Globus pallidus (tissue), 1 donor: ENCODE measurements at regions not wholly inside any gene's neighbourhood (a gene's known extent, or its start where the extent isn't known, plus 50 kb on each side); places are given as distances from the start of the nearest gene placed in this dataset.
"Not testable (repeated sequence)": the region's sequence is repeated elsewhere in the genome, so short reads cannot be mapped to it uniquely, and the experiment has no call there.

Experiments
- DNase-seq: peaks from one replicate; pipeline ENCODE4 v3.0.0-alpha.2; 2015; ENCODE audit warnings: low spot score

GRCh38 chr18:1848716-1849115, 722.6 kb downstream of the METTL4 start:
- DNase-seq, result no peak

DNA sequence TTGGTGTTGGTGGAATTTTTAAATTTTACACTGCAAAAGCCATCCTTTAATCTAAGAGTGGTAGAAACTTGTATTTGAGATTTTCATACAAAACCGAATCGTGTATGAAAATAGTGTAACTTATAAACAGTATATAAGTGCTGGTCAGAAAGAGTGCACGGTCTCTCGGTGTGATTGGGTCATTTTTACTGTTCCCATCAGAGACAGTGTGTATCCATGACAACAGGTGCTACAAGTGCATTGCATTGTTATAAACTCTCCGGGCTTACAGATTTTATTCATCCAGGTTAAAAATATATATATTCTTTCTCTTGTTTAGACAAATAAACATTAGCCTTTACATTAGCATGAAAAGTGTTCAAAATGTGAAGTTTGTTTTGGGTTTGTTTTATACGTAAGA, 721.9 kb downstream of the METTL4 start:
- no peak for DNase-seq

- DNase-seq, result not testable (repeated sequence)
Observed at GRCh38 chr18:1857281-1857680, 714.0 kb downstream of the METTL4 start.

GRCh38 chr18:1861473-1861872, 709.8 kb downstream of the METTL4 start:
- DNase-seq, result no peak

- no peak for DNase-seq
Observed at GRCh38 chr18:1865869-1866268, 705.4 kb downstream of the METTL4 start.

- no peak for DNase-seq
Observed at GRCh38 chr18:1872274-1872673, 699.0 kb downstream of the METTL4 start.

- no peak for DNase-seq
Observed at GRCh38 chr18:1875219-1875618, 696.1 kb downstream of the METTL4 start.

- DNase-seq, result no peak
Observed at GRCh38 chr18:1884623-1885022, 686.7 kb downstream of the METTL4 start.

DNA sequence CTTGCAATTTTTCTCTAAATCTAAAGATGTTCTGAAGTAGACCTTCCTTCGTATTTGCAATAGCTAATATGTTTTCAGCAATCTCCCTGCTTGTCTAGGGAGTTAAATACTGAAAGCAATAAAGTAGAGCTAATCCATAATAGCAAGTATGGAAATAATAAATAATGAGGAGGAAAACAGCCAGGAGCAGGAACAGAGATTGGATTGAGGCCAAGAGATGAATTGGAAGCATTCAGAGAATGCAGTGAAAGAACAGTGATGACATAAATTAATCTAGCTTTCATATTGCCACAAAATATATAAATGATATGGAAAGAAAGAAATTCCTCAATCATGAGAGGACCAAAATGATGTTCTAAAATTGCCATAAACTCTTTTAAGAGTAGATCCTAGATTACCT, 679.7 kb downstream of the METTL4 start:
- DNase-seq, result no peak

DNA sequence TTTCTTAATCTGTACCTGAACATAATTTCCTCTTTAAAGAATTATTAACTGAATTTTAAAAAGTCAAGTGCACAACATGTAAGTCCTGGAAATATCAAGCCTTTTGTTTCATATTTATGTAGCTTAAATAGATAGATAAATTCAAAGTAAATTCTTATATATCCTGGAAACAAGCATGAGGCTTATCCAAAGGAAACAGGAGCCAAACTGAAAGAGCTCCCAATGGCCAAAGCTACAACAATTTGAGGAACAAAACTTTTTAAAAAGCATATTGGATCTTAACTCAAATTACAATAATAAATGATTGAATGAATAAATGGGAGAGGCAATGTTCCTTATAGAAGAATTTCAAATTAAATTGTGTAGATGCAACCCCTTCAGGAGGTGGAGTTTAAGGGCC, 679.1 kb downstream of the METTL4 start:
- DNase-seq, result no peak

DNA sequence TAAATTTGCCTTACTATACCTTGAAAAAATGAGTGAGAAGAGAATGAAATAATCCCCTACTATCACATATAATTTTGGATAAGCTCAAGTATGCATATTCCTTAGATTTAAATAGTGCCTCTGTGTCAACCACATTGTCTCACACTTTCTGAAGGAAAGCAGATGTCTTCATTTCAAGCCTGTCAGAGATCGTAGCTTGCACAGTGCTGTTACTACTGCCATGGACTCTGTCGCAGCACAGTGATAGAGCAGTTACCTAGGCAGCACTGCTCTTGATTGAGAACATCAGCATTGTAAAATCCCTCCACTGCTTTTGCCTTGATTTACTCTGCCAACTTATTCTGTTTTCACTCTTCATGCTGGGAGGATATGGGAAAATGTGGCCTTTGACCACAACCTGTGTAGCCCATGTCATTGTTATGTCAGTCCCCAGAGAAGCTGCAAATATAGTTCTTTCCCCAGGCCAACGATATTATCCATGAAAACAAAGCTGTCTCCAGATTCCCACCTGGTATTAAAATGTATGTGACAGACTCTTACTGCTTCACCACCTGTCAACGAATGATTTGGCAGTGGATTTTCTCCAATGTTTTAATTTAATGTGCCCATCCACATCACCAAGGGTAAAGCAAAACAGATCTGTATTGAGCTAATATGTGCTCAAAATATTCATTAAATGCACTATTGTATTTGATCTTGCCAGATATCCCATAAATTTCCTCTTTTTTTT, 675.7 kb downstream of the METTL4 start:
- no peak for DNase-seq

DNA sequence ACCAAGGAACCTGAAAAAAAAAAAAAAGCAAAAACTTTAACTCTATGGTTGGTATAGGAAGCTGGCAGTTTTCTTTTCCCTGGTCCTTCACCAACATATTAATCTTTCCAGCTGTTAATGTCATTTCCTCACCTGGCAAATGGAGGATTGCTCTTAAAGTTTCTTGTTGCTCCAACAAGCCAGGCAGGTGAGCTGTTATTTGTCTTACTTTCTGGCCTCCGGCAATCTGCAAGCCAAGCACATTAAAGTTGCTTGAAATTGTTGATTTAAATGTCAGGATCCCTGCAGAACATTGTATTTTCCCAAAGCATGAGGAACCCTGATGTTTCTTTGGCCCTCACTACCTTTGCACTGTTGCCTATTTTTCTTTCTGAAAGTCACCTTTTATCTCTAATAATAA, 664.9 kb downstream of the METTL4 start:
- no peak for DNase-seq

DNA sequence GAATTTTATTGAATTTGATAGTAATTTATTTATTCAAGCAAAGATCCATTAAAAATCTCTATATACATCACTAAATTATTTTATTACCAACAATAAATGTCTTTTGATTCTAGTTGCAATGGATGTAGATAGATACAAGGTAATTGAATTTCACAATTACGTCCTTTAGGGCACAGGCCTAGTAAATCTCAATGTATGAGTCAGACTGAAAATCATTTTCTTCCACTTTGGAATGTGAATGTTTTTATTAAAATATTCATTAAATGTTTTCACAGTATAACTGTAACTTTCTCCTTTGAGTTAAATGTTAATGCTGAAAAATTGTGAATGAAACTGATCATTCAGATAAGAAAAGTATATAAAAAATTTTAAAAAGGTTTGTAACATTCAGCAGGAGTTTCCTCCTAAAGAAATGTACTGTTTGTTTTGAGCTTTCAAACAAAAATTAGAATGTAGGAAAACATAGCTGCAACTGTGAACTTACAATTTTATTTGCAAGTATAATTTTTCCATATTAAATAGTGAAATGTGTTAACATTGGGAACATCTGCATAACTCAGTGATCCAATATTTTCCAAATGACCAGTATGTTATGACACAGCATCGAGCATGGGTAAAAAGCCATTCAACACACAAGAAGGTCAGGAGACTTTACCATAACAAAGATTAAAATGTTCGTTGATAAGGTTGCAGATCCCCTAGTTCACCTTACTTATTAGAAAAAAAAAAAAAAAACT, 663.7 kb downstream of the METTL4 start:
- no peak for DNase-seq

DNA sequence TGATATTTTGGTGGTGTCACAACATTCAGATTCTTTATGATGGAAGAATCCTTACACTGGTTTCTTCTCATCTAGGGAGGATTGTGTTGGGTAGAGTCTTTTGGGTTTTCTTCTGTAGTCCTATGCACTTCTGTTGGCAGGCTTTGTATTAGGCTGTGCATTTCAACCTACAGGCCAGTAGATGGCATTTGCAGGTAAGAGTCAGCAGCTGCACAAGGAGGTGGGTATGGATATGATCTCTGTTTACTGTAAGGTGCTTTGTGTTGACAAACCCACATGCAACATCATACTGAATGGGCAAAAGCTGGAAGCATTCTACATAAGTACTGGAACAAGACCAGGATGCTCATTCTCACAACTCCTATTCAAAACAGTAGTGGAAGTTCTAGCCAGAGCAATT, 656.8 kb downstream of the METTL4 start:
- DNase-seq, result no peak

GRCh38 chr18:1916869-1917523, 654.3 kb downstream of the METTL4 start:
- DNase-seq, result no peak

DNA sequence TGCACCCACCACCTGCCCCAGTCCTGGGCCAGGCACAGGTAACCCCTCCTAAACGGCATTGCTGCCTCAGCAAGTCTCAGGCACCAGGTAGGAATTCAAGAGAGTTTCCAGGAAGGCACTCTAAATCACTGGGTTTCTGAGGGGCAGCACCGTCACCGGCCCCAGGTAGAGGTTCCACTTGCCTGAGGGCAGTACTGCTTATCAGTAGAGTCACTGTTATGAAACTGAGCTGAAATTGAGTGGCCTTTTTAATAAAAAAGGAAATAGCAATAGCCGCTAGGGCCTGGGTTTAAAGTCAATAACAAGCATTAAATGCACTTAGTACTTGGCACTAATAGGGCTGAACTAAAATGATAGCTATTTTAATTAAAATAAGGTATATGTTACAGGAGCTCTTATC, 653.7 kb downstream of the METTL4 start:
- DNase-seq, result no peak

DNA sequence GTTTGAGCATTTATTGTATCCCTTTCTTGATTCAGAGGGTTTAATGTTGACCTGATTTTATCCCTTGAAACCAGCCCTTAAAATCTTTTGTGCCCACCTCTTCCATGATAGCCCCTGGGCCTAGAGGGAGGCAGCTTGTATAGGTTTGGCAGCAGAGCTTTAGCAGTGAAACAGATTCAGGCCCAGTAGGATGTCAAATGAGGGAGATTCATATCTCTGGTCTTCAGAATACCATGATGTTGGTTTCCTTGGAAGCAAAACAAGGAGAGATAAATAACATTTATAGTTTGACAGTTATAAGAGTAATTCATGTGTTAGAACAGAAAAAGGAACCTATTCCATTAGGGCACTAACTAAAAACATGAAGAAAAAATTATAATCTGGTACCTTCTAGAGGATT, 649.2 kb downstream of the METTL4 start:
- no peak for DNase-seq

DNA sequence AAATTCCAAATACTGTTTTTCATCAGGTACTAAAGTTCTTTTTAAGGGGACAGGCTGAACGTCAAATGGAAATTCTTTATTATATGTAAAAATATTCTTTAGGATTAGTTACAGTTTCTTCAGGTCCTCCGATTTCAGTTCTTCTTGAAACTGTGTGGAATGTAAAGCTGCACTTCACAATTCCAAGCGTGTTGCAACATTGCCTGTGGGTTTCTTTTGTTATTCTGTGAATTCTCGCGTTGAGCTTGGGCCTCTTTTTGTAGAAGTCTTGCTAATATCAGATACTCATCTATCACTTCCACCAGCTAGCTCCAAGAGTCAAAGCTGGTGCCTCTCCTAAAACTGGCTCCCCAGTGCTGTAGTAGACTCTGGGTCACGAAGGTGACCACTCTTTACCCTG, 642.6 kb downstream of the METTL4 start:
- DNase-seq, result no peak

- no peak for DNase-seq
Observed at GRCh38 chr18:1929720-1930119, 641.6 kb downstream of the METTL4 start.

GRCh38 chr18:1930291-1931270, 640.7 kb downstream of the METTL4 start:
- DNase-seq, result no peak

- no peak for DNase-seq
Observed at GRCh38 chr18:1952486-1952885, 618.8 kb downstream of the METTL4 start.
